HTR-8/SVneo (cell line): ENCODE measurements at regions not wholly inside any gene's neighbourhood (a gene's known extent, or its start where the extent isn't known, plus 50 kb on each side); places are given as distances from the start of the nearest gene placed in this dataset.

Experiments
- DNase-seq: peaks from one replicate; pipeline ENCODE4 v3.0.0; 2011; ENCODE audit warnings: low spot score, mixed read lengths; ENCODE audit not compliant: insufficient read length
- FAIRE-seq: peaks from 2 replicates; lab custom pipeline; 2011; peaks lifted over from hg19 to GRCh38; lab: Jason Lieb, UNC

DNA sequence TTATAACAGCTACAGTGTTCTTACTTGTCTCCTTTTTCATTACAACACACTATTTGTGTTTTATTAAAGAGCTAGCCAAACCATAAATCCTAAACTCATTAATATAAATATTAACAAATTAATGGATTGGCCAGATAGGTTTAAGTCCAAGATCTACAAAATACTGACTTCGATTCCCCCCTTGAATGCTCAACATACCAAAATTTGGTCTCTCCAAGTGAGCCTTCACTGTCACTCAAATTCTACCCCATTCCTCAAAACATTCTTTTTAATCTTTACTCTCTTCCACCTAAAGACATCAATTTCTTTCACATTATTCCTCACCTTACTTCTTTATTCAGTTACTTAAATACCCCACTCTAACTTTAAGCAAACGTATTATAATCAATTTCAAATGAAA lies 281.5 kb downstream of the ICOS start:
- FAIRE-seq = no peak
- no peak for DNase-seq

DNA sequence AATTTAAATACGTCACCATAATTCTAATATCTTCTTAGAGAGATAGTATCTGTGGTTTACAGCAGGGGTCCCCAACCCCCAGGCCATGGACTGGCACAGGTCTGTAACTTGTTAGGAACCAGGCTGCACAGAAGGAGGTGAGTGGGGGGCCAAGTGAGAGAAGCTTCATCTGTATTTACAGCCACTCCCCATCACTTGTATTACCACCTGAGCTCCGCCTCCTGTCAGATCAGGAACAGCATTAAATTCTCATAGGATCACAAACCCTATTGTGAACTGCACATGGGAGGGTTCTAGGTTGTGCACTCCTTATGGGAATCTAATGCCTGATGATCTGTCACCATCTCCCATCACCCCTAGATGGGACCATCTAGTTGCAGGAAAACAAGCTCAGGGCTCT lies 282.6 kb downstream of the ICOS start:
- no peak for FAIRE-seq
- no peak for DNase-seq

DNA sequence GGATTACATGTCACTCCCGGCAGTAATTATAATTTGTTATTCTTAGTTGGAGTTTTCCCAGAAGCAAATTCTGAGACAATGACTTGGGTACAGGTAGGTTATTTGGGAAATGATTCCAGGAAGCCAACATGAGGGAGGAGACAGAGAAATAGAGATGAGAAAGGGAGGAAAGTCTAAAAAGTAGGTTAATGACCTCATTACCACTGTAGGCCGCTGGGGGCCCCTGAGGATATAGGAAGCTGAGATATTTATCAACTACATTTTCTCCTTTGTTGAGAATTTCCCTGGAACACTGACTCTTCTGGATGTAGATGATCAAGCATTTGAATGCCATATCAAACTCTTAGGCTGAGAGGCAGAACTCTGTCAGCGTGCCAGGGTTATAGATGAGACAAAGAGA lies 284.3 kb downstream of the ICOS start:
- no peak for DNase-seq

DNA sequence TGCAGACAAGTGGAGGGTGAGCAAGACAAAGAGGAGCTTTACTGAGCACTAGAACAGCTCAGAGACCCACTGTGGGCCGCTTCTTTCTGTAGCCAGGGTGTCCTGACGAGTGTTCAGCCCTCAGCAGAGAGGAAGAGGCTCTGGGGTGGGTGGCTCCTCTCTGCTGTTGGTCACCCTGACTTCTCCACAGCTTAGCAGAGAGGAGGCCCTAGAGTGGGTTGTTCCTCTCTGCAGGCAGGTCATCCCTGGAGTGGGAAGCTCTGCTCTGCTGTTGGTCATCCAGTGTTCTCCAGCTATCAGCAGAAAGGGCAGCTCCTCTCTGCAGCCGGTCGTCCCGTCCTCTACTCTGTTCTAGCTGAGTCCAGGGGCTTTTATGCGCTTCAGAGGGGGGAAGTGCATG lies 286.5 kb downstream of the ICOS start:
- DNase-seq (no peak), FAIRE-seq (no peak)

More for the DNA sequence above, 284.3 kb downstream of the ICOS start:
- FAIRE-seq = no peak

DNA sequence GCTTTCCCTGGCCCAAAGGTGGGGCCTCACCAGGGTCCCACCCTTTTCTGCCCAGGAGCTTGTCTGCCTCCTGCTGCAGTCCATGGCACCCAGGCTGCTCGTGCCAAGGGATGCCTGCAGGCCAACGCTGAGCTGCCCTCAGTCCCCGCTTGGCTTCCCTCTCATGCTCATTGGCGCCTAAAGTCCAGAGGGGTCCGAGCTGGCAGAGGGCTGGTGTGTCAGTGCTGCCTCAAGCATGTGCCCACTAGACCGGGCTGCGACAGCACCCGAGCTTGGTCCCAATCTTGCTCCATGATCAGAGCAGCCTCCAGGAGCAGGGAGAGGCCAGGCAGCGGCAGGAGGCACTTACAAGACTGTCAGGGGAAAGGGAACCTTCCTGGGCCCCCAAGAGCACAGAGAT lies 287.0 kb downstream of the ICOS start:
- DNase-seq = no peak
- no peak for FAIRE-seq

DNA sequence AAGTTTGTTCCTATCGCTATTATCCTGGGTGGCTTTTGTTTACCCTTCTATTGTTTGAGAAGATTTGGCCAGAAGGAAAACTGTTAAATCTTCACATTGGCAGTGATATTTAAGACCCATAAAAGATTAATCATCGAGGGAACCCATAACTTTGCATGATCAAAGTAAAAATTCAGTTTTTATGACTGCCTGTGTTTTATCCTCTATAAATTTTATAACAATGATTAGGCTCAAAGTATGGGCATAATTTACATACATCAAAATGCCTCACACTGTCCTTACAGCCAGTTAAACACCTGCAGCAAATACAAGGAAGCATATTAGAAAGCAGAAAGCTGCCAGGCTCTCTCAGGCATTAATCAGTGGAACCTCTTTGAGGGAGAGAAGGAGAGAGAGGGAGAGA lies 289.1 kb downstream of the ICOS start:
- DNase-seq = no peak
- no peak for FAIRE-seq

DNA sequence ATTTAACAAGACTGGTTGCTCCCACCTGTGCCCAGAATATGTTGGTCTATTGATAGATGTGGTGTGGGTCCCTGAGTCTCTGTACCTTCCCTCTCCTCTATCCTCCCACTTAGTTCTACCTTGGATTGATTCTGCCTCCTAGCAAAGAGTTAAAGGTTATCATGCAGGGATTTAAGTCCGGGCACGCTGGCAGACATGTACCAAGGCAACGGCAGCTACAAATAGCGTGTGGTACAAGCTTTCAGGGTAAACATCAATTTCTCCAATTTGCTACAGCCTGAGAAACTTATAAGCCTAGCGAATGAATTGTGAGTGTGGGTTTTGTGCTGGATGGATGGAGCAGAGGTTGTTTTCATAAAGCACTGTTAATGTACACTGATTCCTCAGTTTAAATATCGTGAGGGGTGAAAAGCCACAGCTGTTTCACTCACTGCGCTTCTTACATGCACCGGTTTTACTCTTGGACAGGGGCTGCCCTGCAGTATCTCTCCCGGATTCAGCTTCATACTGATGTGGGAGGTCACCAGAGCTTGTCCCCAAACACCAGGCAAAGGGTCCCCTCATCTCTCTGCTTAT lies 289.8 kb downstream of the ICOS start:
- FAIRE-seq = no peak
- no peak for DNase-seq

DNA sequence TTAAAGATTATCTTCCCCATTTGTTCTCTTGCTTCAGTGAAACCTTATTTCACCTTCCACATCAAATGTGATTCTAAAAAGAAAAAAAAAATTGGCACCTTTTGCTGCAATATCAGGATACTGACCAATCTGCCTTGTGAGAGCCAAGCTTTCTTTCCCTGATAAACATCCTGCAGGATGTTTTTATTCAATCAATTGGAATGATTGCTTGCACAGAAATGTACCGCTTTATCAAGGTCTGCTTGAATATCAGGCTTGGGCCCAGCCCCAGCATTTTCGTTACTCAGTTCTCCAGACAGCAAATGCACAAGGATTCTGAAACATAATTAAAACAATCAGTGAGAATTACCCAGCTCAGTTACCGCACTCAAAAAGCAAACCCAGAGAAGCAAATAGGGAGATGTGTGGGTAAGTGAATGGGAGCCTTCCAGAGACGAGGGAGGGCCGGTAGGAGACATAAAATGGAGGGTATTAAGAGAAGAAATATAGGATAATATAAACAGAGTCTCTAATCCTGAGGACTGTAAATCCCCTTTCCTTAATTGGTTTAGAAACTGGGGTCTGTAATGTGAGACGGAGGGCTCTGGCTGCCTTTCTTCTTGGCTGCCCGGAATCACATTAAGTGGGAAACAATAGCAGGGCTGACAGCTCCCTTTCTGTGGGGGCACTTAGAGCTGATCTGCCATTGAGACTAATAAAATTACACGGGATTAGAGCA lies 291.8 kb downstream of the ICOS start:
- DNase-seq = no peak
- FAIRE-seq = no peak

DNA sequence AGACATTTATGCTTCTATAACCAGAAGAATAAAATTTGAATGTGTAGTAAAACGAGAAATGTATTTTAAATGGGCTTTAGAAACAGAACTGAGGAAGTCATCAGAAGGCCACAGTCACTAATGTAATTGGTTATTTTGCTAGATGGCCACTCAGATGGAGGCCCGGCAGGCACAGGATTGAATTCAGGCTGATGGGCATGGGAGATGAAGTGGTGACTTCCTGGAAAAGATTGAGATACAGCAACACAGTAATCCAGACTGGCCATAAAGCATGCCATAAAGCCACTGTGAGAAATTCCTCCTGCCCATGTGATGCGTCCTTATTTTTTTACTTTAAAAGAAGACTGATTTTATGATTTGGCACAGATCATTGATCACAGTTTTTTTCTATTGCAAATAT lies 297.7 kb downstream of the ICOS start:
- FAIRE-seq (no peak), DNase-seq (no peak)

DNA sequence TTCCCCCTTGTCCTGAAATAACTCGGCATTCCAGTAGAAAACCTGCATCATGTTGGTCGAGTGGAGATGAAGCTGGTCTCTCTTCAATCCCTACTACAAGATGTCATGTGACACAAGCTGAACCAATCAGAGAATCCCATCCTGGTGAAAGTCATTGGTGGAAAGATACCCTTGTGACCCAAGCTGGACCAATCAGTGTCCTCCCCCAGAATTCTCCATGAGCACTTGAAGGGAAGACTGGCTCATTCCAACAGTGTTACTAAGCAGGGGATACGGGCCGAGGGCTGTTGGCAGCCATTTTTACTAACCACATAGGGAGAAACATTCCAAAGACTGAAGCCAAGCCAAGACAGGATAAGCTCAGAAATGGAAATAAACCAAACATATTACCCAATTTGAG lies 298.3 kb downstream of the ICOS start:
- DNase-seq = no peak
- FAIRE-seq = no peak

DNA sequence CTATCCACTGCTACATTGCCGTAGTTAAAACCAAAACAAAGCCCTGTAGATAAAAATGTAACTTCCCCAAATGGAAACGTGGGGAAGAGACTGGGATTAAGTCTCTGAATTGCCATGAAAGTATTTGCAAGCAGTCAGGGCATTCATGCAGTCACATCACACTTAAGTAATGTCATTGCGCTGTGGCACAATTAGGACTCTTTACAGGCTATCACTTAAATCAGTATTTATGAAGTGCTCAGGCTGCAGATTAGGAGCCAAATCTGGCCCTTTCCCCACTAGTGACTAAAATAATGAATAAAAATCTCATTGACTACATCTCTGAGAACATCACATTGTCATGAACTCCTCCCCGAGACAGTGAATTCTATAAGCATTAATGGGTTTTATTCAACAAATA lies 300.9 kb downstream of the ICOS start:
- FAIRE-seq (no peak), DNase-seq (no peak)

DNA sequence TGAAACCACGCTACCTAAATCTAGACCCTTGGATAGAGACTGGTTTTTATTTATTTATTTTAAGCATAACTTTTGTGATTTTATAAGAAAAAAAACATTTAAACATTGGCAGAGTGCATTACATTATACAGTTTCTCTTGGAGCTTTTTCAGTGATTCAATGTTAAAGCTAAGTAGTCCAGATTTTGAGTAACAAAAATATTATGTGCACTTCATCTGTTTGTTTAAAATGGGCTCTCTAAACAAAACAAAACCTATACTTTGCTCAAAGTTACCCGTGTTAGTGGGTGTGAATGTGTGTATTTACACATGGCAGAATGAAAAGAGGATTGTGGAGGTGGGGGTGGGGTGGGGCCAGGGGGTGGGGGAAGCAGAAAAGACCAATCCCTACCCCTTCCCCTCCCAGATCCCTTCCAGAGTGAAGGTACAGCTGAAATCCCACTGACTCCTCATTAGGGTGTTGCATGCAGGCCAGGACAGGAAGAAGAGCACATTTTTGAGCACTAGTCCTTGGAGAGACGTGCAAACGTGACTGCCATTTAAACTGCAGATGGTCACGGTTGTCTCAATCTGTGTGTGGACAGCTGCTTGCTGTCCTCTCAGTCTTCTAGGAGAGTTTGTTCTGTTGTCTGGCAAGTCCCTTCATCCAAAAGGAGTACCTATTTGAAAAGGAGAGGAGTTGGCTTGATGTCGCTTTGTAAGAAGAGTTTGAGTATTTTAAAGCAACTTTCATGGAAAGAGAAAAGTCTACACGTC lies 303.0 kb downstream of the ICOS start:
- FAIRE-seq = no peak
- no peak for DNase-seq

DNA sequence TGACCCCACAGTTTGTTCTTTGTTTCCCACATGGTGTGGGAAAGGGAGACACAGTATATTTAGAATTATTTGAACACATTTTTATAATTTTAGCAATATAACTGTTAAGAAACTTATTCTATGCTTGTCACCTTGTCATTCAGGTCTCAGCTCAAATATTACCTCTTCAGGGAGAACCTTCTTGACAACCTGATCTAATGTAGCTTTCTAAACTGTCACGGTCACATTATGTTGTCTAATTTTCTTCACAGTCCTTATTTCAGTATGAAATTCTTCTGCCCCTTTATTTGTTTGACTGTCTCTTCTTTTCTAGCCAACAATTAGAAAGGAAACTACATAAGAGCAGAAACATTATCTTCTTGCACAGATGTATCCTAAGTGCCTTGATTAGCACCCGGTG lies 304.3 kb upstream of the PARD3B start:
- FAIRE-seq (no peak), DNase-seq (no peak)

DNA sequence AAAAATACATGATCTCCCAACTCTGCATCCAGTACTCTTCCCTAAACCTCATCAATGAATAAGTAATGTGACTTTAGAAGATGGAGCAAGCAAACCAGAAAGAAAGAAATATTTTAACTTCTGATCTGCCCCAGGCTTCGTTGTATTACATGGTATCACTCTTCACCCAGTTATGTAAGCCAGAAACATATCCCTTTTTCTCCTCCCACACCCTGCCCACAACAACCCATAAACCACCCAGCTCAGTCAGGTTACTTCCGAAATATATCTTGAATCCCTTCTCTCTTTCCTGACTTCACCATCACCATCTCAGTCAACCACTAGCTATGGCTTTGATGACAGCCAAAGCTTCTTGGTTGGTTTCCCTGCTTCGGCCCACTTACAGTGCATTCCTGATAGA lies 295.8 kb upstream of the PARD3B start:
- FAIRE-seq = no peak
- DNase-seq = no peak

DNA sequence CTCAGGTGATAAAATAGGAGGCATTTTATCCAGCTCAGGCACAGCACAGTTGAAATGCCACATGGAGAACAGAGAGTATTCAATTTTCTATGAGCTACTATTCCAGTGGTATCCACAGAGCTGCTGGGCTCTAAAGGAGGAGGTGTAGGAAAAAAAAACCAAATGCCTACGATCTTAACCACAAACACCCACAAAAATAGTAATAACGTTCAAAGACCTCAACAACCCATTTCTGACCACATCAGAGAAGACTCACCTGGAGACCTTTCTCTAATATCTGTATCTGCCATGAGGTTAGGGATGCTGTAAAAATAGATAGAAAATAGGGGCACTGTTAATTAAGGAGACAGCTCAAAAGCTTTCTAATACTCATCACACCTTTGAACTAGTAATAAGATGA lies 294.6 kb upstream of the PARD3B start:
- no peak for DNase-seq
- no peak for FAIRE-seq

DNA sequence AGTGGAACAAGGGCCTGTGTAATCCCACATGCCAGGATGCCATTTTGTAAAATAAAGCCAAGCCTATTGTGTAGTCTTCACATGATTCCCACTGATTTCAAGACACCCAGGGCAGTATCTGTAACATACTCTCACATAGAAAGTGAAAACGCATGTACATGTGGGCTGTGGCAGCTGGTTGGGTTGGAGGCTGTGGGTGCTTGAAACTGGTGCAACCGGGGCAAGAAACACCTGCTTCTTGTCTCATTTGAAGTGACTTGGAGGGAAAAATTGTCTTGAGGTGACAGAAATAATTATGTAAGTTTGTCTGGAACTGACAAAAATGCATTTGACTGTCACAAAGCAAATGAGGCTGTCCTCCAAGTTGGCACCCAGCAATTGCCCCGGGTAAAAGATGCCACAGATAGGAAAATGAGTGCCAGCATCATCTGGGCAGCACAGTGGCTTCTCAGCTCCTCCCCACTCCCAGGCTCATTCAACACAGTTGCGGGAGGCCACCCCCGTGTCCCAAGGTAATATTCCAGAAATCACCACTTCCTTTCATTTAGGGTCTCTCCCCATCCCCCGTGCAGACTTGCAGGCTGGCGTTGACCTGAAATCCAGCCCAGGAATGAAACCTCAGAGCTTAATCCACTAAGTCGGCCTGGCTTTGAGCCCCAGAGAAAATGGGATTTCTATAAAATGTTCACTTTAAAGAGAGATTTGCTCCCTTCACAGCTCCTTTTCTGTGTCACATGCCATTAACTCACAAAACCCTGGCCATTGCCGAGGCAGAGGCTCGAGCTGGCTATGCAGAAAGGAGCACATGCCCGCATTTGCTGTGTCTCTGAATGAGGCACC lies 293.9 kb upstream of the PARD3B start:
- DNase-seq (no peak), FAIRE-seq (no peak)

DNA sequence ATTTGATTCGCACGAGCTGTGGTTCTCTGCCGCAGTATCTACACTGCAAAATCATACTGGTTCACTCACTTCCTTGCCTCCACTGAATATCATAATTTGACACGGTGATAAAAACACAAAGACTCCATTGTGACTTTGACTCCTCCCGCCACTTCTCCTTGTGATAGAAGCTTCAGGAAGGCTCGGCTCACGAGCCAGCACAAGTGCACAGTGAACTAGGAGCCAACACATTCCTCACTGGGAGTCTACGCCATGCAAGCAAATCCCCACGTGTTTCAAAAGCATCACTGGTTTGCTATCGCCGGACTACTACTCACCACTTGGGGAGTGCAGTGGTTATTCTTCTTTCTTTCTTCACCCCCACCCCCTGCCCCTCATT lies 293.3 kb upstream of the PARD3B start:
- DNase-seq (no peak), FAIRE-seq (no peak)

DNA sequence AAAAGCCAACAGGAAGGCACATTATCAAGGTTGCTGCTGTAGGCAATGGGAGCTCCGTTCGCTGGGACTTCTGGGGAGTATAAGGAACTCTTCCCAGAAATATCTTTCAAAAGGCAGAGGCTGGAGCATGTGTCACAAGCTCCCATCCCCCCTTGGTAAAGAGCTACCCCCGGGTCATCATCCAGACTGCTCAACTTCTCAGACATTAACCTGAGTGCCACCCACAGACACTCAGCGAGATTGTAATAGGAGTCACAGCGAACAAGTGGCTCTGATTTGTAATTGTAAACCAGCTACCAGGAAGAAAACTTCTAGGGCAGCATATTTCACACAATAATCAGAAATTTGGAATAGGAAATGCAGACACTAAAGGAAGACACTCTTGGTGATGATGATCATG lies 290.2 kb upstream of the PARD3B start:
- DNase-seq = no peak

DNA sequence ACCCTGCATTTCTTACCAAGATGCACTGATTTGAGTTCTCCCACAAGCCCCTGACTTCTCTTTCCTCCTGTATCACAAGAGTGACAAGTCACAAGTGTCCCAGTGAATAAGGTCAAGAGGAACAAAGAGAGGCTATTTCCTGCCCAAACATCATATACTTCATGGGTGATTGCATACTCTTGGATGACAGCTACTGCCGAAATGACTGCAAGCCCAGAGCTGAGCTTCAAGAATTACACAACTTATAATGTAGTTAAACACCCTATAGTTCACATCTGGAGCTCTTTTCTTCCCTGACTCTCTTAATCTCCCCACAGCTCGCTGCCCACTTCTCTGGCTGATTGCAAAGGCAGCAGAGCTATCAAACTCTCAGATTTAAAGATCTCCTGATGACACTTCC lies 289.7 kb upstream of the PARD3B start:
- no peak for FAIRE-seq
- no peak for DNase-seq

More for the DNA sequence above, 290.2 kb upstream of the PARD3B start:
- no peak for FAIRE-seq

DNA sequence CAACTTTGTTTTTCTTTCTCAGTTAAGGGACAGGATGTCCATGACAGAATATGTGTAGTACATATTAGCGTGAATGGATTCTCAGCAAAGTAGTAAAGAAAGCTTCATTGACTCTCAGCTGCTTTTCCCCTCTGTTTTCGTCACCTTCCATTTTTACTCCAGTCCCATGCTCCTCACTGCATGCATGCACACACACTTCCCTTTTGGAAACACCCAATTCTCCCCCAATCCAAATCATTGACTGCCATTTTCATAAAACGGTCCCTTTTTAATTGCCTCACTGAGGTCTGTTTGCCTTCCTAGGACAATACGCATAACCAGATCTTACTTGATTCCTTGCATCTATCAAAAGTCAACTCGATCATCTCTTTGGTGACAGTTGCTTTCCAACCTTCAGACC lies 287.5 kb upstream of the PARD3B start:
- FAIRE-seq = no peak
- DNase-seq = no peak

DNA sequence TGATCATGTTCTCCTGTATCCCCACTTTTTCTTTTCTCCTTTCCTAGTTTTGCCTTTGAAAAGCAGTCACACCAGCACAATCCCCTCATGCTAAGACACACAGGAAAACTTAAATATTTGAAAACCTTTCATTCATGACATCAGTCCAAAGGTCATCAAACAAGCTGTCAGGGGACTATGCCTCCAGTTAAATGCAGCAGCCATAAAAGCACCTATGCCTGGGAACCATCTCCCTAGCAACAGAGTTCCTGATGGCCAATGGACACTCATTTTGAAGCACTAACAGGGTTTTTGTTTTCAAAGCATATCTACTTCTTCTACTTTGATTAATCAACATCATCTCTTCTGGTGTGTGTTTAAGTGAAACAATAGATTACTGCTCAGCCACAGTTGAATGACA lies 286.4 kb upstream of the PARD3B start:
- no peak for DNase-seq
- no peak for FAIRE-seq
